Progenitor cell of endocrine pancreas (in vitro differentiated cells): ENCODE measurements at regions not wholly inside any gene's neighbourhood (a gene's known extent, or its start where the extent isn't known, plus 50 kb on each side); places are given as distances from the start of the nearest gene placed in this dataset.

Experiments
- DNase-seq: peaks from one replicate; pipeline ENCODE4 v3.0.0; 2021; ENCODE audit warnings: low spot score; ENCODE audit not compliant: unreplicated experiment
- H3K27ac Mint-ChIP-seq: 2 replicates; pipeline ENCODE4 v1.8.0; 2021; ENCODE audit warnings: mild to moderate bottlenecking, moderate library complexity, mixed read lengths
- H3K27me3 Mint-ChIP-seq: 2 replicates; pipeline ENCODE4 v1.8.0; 2021; ENCODE audit warnings: mixed read lengths
- H3K36me3 Mint-ChIP-seq: 2 replicates; pipeline ENCODE4 v1.8.0; 2022; ENCODE audit warnings: mixed read lengths; ENCODE audit not compliant: insufficient read depth
- H3K4me1 Mint-ChIP-seq: 2 replicates; pipeline ENCODE4 v1.8.0; 2021; ENCODE audit warnings: low read depth, mixed read lengths
- H3K4me3 Mint-ChIP-seq: 2 replicates; pipeline ENCODE4 v1.8.0; 2021; ENCODE audit warnings: low read depth, mild to moderate bottlenecking, moderate library complexity, mixed read lengths
- H3K9me3 Mint-ChIP-seq: 2 replicates; pipeline ENCODE4 v1.8.0; 2021; ENCODE audit warnings: low read depth, mixed read lengths
- TF ChIP-seq, protein P1 (sequence below): fragments of 200-600 bp; sonication (generic); IDR thresholded peaks from one replicate; pipeline ENCODE4 v1.5.0; 2021; ENCODE audit warnings: antibody characterized with exemption, mild to moderate bottlenecking; ENCODE audit not compliant: unreplicated experiment

DNA sequence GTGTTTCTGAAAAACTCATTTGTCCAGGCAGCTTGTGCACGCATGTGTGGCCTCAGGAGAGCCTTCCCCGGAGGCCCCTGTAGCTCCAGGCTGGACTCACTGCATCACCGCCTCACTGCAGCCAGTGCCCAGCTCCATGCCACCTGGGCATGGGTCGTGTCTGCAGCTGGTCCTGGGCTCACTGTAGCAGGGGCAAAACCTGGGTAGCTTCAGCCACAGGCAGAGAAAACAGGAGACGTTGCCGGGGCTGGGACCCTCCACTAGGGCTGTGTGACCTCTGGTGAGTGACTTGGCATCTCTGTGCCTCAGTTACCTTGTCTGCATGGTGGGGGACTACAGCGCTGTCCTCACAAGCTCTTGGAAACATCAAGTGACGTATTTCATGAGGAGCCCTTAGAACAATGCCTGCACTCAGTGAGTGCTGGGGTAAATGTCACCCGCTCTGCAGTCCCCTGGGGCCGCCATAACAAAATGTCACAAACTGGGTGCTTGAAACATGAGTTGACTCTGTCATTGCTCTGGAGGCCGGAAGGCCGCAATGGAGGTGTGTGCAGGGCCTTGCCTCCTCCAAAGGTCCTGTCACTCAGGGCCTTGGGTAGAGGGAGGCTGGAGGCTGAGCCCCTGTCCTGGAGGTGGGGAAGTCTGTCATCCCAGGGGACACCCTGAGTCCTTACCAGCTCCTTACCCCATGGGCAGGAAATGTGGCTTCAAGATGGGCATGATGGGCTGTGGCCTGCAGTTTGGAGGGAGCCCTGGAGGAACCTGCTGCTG lies 488.7 kb downstream of the TBC1D22A start:
- no peak overlapping the region for H3K4me3 Mint-ChIP-seq
- H3K9me3 Mint-ChIP-seq: peaks cover 50% of the 10 kb centered on the region
- no peaks in the 10 kb centered on the region for H3K27me3 Mint-ChIP-seq
- DNase-seq: no peak
- no peaks in the 10 kb centered on the region for H3K4me1 Mint-ChIP-seq
- TF ChIP-seq, protein P1, sequence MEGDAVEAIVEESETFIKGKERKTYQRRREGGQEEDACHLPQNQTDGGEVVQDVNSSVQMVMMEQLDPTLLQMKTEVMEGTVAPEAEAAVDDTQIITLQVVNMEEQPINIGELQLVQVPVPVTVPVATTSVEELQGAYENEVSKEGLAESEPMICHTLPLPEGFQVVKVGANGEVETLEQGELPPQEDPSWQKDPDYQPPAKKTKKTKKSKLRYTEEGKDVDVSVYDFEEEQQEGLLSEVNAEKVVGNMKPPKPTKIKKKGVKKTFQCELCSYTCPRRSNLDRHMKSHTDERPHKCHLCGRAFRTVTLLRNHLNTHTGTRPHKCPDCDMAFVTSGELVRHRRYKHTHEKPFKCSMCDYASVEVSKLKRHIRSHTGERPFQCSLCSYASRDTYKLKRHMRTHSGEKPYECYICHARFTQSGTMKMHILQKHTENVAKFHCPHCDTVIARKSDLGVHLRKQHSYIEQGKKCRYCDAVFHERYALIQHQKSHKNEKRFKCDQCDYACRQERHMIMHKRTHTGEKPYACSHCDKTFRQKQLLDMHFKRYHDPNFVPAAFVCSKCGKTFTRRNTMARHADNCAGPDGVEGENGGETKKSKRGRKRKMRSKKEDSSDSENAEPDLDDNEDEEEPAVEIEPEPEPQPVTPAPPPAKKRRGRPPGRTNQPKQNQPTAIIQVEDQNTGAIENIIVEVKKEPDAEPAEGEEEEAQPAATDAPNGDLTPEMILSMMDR: no peak
- no peak overlapping the region for H3K27ac Mint-ChIP-seq
- peaks cover 2% of the 10 kb centered on the region for H3K36me3 Mint-ChIP-seq

DNA sequence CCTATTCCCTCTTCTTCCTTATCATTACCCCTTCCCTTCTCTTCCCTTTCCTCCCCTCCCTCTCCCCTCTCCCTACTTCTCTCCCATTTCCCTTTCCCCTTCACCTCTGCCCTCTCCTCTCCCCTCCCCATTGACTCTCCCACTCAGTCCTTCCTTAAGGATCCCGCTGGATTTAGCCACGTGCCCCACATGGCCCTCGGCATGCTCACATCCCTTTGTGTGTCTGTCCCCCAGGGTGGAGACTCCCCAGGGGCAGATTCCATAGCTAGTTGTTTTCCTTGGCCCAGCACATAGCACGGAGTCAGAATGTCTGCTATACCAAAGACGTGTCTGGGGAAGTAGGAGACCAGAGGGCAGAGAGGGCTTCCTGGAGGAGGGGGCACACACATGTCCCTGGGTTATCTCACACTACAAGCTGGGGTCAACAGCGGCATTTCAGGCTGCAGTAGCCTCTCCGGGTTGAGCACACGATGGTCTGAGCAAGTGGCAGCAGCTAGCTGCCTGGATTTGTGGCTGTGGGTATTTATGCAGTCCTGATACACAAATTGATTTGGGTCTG lies 487.0 kb downstream of the TBC1D22A start:
- H3K4me3 Mint-ChIP-seq: no peak overlapping the region
- peaks cover 2% of the 10 kb centered on the region for H3K36me3 Mint-ChIP-seq
- no peaks in the 10 kb centered on the region for H3K4me1 Mint-ChIP-seq
- H3K27ac Mint-ChIP-seq: no peak overlapping the region
- DNase-seq: no peak
- peaks cover 57% of the 10 kb centered on the region for H3K9me3 Mint-ChIP-seq
- TF ChIP-seq, protein P1: no peak
- no peaks in the 10 kb centered on the region for H3K27me3 Mint-ChIP-seq

DNA sequence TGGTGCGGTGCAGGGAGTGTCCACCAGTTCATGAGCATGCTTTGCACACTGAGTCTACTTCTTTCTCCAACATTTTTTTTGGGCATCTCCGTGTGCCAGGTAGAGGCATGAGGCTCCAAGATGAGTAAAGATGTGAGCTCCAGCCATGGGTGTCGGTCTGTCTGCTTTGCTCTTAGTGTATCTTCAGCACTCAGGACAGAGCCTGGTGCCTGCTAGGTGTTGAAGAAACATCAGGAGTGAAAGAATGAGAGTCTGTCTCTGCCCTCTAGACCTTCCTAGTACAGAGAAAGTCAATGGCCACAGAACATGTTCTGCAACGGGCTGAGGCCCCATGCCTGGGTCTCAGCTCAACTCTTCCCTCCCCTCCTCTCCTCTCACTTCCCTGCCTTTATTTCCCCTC lies 486.5 kb downstream of the TBC1D22A start:
- TF ChIP-seq, protein P1: no peak
- Mint-ChIP-seq H3K4me1 (no peaks in the 10 kb centered on the region), H3K36me3 (peaks cover 2% of the 10 kb centered on the region), H3K27me3 (no peaks in the 10 kb centered on the region), H3K9me3 (peaks cover 61% of the 10 kb centered on the region), H3K4me3 (no peak overlapping the region), H3K27ac (no peak overlapping the region)
- no peak for DNase-seq

- Mint-ChIP-seq H3K27ac (no peak overlapping the region), H3K4me3 (no peak overlapping the region), H3K27me3 (no peaks in the 10 kb centered on the region), H3K4me1 (no peaks in the 10 kb centered on the region), H3K36me3 (peaks cover 2% of the 10 kb centered on the region), H3K9me3 (peaks cover 62% of the 10 kb centered on the region)
- TF ChIP-seq, protein P1: no peak
- DNase-seq: no peak
Measured at GRCh38 chr22:47247579-47248240, 485.3 kb downstream of the TBC1D22A start.

DNA sequence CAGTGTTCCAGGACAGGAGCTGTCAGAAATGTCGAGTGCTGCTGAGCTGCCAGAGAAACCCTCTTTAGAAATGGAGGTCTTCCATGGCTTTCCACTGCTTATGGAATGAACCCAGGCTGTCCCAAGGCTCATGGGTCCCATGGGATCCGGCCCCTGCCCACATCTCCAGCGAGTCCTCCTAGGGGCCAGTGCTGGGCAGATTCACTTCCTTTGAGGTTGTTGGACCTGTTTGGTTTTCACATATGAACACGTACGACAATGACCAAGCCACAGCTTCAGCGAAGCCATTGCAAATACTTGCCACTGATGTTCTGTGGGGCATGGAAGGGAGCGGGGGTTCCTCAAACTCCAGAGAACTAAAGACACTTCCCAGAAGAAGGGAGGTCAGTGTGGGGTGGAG lies 483.3 kb downstream of the TBC1D22A start:
- peaks cover 62% of the 10 kb centered on the region for H3K9me3 Mint-ChIP-seq

More for the DNA sequence above, 483.3 kb downstream of the TBC1D22A start:
- no peak overlapping the region for H3K27ac Mint-ChIP-seq
- TF ChIP-seq, protein P1: no peak
- DNase-seq: no peak
- H3K27me3 Mint-ChIP-seq: no peaks in the 10 kb centered on the region
- no peaks in the 10 kb centered on the region for H3K4me1 Mint-ChIP-seq
- H3K4me3 Mint-ChIP-seq: no peak overlapping the region
- peaks cover 2% of the 10 kb centered on the region for H3K36me3 Mint-ChIP-seq
